ENCODE measurements at regions not wholly inside any gene's neighbourhood (a gene's known extent, or its start where the extent isn't known, plus 50 kb on each side); places are given as distances from the start of the nearest gene placed in this dataset.

- no TSS peak for BruUV-seq (replicated peaks)
- Mint-ChIP-seq H3K27me3 (ENCODE audit: unreplicated experiment) (no peaks in the 10 kb centered on the region), H3K36me3 (ENCODE audit: insufficient read depth, unreplicated experiment) (no peaks in the 10 kb centered on the region), H3K4me1 (ENCODE audit: low read depth, unreplicated experiment) (no peaks in the 10 kb centered on the region), H3K4me3 (ENCODE audit: low read depth, unreplicated experiment) (no peak overlapping the region), H3K27ac (ENCODE audit: unreplicated experiment) (no peak overlapping the region), H3K9me3 (ENCODE audit: low read depth, unreplicated experiment) (peaks cover 31% of the 10 kb centered on the region)
- TF ChIP-seq, protein P1, sequence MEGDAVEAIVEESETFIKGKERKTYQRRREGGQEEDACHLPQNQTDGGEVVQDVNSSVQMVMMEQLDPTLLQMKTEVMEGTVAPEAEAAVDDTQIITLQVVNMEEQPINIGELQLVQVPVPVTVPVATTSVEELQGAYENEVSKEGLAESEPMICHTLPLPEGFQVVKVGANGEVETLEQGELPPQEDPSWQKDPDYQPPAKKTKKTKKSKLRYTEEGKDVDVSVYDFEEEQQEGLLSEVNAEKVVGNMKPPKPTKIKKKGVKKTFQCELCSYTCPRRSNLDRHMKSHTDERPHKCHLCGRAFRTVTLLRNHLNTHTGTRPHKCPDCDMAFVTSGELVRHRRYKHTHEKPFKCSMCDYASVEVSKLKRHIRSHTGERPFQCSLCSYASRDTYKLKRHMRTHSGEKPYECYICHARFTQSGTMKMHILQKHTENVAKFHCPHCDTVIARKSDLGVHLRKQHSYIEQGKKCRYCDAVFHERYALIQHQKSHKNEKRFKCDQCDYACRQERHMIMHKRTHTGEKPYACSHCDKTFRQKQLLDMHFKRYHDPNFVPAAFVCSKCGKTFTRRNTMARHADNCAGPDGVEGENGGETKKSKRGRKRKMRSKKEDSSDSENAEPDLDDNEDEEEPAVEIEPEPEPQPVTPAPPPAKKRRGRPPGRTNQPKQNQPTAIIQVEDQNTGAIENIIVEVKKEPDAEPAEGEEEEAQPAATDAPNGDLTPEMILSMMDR (IDR thresholded peaks at IDR 0.05; ENCODE audit: unreplicated experiment): no peak
- DNase-seq: no peak
- CTCF ChIA-PET: no interaction called here
- intact Hi-C loops (cut with micrococcal nuclease; ENCODE audit: unreplicated experiment): no loop called here
Observed at GRCh38 chr5:3905031-3905430, 309.4 kb downstream of the IRX1 start.

DNA sequence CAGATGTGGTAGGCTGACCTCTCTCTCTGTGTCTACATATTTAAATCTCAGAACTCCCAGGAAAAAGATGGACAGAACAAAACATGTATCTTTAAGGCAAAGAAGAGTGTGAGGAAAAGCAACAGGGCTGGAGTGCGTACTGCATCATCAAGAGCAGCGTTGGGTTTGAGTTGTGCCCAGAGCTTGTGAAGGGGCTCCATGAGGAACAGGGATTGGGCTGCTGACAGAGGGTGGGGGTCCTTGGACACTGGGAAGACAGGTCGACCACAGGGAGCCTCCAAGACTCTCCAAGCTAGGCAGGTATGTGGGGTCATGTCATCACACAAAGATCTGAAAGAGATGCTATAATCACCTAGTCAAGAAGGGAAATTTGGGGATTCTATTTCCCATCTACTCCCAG is 309.9 kb downstream of the IRX1 start:
- Mint-ChIP-seq H3K4me1 (ENCODE audit: low read depth, unreplicated experiment) (no peaks in the 10 kb centered on the region), H3K9me3 (ENCODE audit: low read depth, unreplicated experiment) (peaks cover 31% of the 10 kb centered on the region), H3K27me3 (ENCODE audit: unreplicated experiment) (no peaks in the 10 kb centered on the region), H3K4me3 (ENCODE audit: low read depth, unreplicated experiment) (no peak overlapping the region), H3K27ac (ENCODE audit: unreplicated experiment) (no peak overlapping the region), H3K36me3 (ENCODE audit: insufficient read depth, unreplicated experiment) (no peaks in the 10 kb centered on the region)
- TF ChIP-seq, protein P1 (IDR thresholded peaks at IDR 0.05; ENCODE audit: unreplicated experiment): no peak
- BruUV-seq (replicated peaks): no TSS peak
- intact Hi-C loops (cut with micrococcal nuclease; ENCODE audit: unreplicated experiment): no loop called here
- CTCF ChIA-PET: no interaction called here
- no peak for DNase-seq

GRCh38 chr5:3911111-3911510 is 315.5 kb downstream of the IRX1 start:
- Mint-ChIP-seq H3K27me3 (ENCODE audit: unreplicated experiment) (no peaks in the 10 kb centered on the region), H3K27ac (ENCODE audit: unreplicated experiment) (no peak overlapping the region), H3K4me3 (ENCODE audit: low read depth, unreplicated experiment) (no peak overlapping the region), H3K4me1 (ENCODE audit: low read depth, unreplicated experiment) (no peaks in the 10 kb centered on the region), H3K36me3 (ENCODE audit: insufficient read depth, unreplicated experiment) (no peaks in the 10 kb centered on the region), H3K9me3 (ENCODE audit: low read depth, unreplicated experiment) (peaks cover 25% of the 10 kb centered on the region)
- no peak for DNase-seq
- TF ChIP-seq, protein P1 (IDR thresholded peaks at IDR 0.05; ENCODE audit: unreplicated experiment): no peak
- intact Hi-C loops (cut with micrococcal nuclease; ENCODE audit: unreplicated experiment): no loop called here
- no TSS peak for BruUV-seq (replicated peaks)
- CTCF ChIA-PET: no interaction called here

DNA sequence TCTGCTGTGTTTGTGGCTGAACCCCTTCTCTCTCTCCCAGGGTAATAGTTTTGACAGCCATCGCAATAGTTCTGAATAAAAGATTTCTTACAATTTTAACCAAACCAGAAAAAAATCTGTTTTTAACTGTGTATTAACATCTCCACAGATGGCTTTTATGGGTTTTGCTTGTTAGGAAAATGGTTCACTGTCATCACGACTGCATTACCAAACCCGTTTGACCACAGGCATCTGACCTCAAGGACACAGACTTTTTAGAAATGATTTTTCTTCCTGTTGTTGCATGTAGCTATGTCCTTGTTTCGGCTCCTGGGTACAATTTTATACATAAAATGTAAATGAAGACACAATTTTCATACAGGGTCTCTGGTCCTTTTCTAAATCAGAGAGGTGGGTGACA is 316.1 kb downstream of the IRX1 start:
- intact Hi-C loops (cut with micrococcal nuclease; ENCODE audit: unreplicated experiment): no loop called here
- no peaks in the 10 kb centered on the region for H3K4me1 Mint-ChIP-seq (ENCODE audit: low read depth, unreplicated experiment)
- CTCF ChIA-PET: no interaction called here

More for the DNA sequence above, 316.1 kb downstream of the IRX1 start:
- Mint-ChIP-seq H3K27ac (ENCODE audit: unreplicated experiment) (no peak overlapping the region), H3K9me3 (ENCODE audit: low read depth, unreplicated experiment) (peaks cover 21% of the 10 kb centered on the region), H3K4me3 (ENCODE audit: low read depth, unreplicated experiment) (no peak overlapping the region), H3K27me3 (ENCODE audit: unreplicated experiment) (no peaks in the 10 kb centered on the region), H3K36me3 (ENCODE audit: insufficient read depth, unreplicated experiment) (no peaks in the 10 kb centered on the region)
- DNase-seq: no peak
- BruUV-seq (replicated peaks): no TSS peak
- TF ChIP-seq, protein P1 (IDR thresholded peaks at IDR 0.05; ENCODE audit: unreplicated experiment): no peak
